Activated CD8-positive, alpha-beta memory T cell treated with anti-CD3 and anti-CD28 coated beads, Interleukin-2, amount 50 U/mL, for 4 hours (primary cell): ENCODE measurements at regions not wholly inside any gene's neighbourhood (a gene's known extent, or its start where the extent isn't known, plus 50 kb on each side); places are given as distances from the start of the nearest gene placed in this dataset.

Experiments
- DNase-seq: peaks from one replicate; pipeline ENCODE4 v3.0.0-alpha.2; 2020

GRCh38 chr15:95269242-95270183 lies 1038.2 kb downstream of the MCTP2 start:
- DNase-seq, result no peak

- no peak for DNase-seq
Observed at GRCh38 chr15:95274101-95274500, 1042.7 kb downstream of the MCTP2 start.

- no peak for DNase-seq
Observed at GRCh38 chr15:95277266-95277665, 1045.9 kb downstream of the MCTP2 start.

GRCh38 chr15:95278532-95279245 lies 1047.3 kb downstream of the MCTP2 start:
- no peak for DNase-seq

- no peak for DNase-seq
Observed at GRCh38 chr15:95279277-95280019, 1048.1 kb downstream of the MCTP2 start.

- DNase-seq, result no peak
Observed at GRCh38 chr15:95280711-95281110, 1049.3 kb downstream of the MCTP2 start.

GRCh38 chr15:95281470-95281869 lies 1049.0 kb upstream of the NR2F2 start:
- no peak for DNase-seq

- DNase-seq, result no peak
Observed at GRCh38 chr15:95284492-95284891, 1046.0 kb upstream of the NR2F2 start.

GRCh38 chr15:95284933-95285421 lies 1045.5 kb upstream of the NR2F2 start:
- DNase-seq, result no peak

- DNase-seq, result no peak
Observed at GRCh38 chr15:95286352-95286880, 1044.1 kb upstream of the NR2F2 start.

GRCh38 chr15:95287720-95288103 lies 1042.8 kb upstream of the NR2F2 start:
- DNase-seq, result no peak

- no peak for DNase-seq
Observed at GRCh38 chr15:95288626-95289025, 1041.9 kb upstream of the NR2F2 start.

GRCh38 chr15:95290176-95290974 lies 1040.1 kb upstream of the NR2F2 start:
- no peak for DNase-seq

- DNase-seq, result no peak
Observed at GRCh38 chr15:95291898-95292472, 1038.5 kb upstream of the NR2F2 start.

GRCh38 chr15:95292785-95293450 lies 1037.6 kb upstream of the NR2F2 start:
- DNase-seq, result no peak

- DNase-seq, result no peak
Observed at GRCh38 chr15:95293456-95294031, 1037.0 kb upstream of the NR2F2 start.

GRCh38 chr15:95295363-95295762 lies 1035.1 kb upstream of the NR2F2 start:
- no peak for DNase-seq

GRCh38 chr15:95295896-95296625 lies 1034.4 kb upstream of the NR2F2 start:
- DNase-seq, result no peak

- no peak for DNase-seq
Observed at GRCh38 chr15:95296643-95297042, 1033.9 kb upstream of the NR2F2 start.

GRCh38 chr15:95298729-95299128 lies 1031.8 kb upstream of the NR2F2 start:
- DNase-seq, result no peak
